ENCODE measurements at regions not wholly inside any gene's neighbourhood (a gene's known extent, or its start where the extent isn't known, plus 50 kb on each side); places are given as distances from the start of the nearest gene placed in this dataset.

- Mint-ChIP-seq H3K9me3 (no peaks in the 10 kb centered on the region), H3K27ac (no peak overlapping the region), H3K27me3 (ENCODE audit: low read depth) (peaks cover 4% of the 10 kb centered on the region), H3K4me1 (ENCODE audit: low read depth) (no peaks in the 10 kb centered on the region), H3K36me3 (ENCODE audit: low read depth) (no peaks in the 10 kb centered on the region), H3K4me3 (no peak overlapping the region)
These were observed 278.2 kb upstream of the CXXC4 start for GRCh38 chr4:104772849-104773248.

- no peak overlapping the region for H3K4me3 Mint-ChIP-seq
- H3K9me3 Mint-ChIP-seq: no peaks in the 10 kb centered on the region
These were observed 300.7 kb upstream of the CXXC4 start for GRCh38 chr4:104795264-104795939.

GRCh38 chr4:104811727-104812126 lies 317.0 kb upstream of the CXXC4 start:
- Mint-ChIP-seq H3K27ac (no peak overlapping the region), H3K9me3 (peaks cover 9% of the 10 kb centered on the region), H3K4me1 (ENCODE audit: low read depth) (no peaks in the 10 kb centered on the region), H3K27me3 (ENCODE audit: low read depth) (no peaks in the 10 kb centered on the region), H3K4me3 (no peak overlapping the region), H3K36me3 (ENCODE audit: low read depth) (no peaks in the 10 kb centered on the region)

More at GRCh38 chr4:104795264-104795939, 300.7 kb upstream of the CXXC4 start:
- no peaks in the 10 kb centered on the region for H3K36me3 Mint-ChIP-seq (ENCODE audit: low read depth)
- no peaks in the 10 kb centered on the region for H3K27me3 Mint-ChIP-seq (ENCODE audit: low read depth)
- no peak overlapping the region for H3K27ac Mint-ChIP-seq
- H3K4me1 Mint-ChIP-seq (ENCODE audit: low read depth): no peaks in the 10 kb centered on the region

DNA sequence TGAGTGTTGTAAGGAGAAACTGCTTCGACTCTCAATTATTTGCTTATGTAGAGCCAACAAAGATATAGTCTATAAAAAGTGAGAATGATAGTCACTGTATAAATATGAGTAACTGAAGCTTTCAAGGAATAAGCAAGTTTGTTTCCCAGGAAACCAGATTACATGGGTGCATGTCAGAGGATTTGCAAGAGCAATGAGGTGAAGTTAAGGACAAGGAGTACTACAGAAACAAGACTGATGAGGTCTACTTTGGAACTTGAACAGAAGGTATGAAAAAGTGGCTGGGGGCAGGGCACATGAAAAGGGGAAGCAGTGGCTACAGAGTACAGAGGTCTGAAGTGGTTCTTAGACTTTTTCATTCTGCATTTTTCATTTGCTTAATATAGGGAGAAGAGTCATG lies 321.0 kb upstream of the CXXC4 start:
- no peaks in the 10 kb centered on the region for H3K36me3 Mint-ChIP-seq (ENCODE audit: low read depth)
- H3K9me3 Mint-ChIP-seq: no peaks in the 10 kb centered on the region
- no peaks in the 10 kb centered on the region for H3K27me3 Mint-ChIP-seq (ENCODE audit: low read depth)
- H3K27ac Mint-ChIP-seq: no peak overlapping the region
- no peaks in the 10 kb centered on the region for H3K4me1 Mint-ChIP-seq (ENCODE audit: low read depth)
- H3K4me3 Mint-ChIP-seq: no peak overlapping the region

- Mint-ChIP-seq H3K4me1 (ENCODE audit: low read depth) (no peaks in the 10 kb centered on the region), H3K36me3 (ENCODE audit: low read depth) (no peaks in the 10 kb centered on the region), H3K4me3 (no peak overlapping the region), H3K9me3 (no peaks in the 10 kb centered on the region), H3K27me3 (ENCODE audit: low read depth) (no peaks in the 10 kb centered on the region), H3K27ac (no peak overlapping the region)
These were observed 323.9 kb upstream of the CXXC4 start for GRCh38 chr4:104818579-104818978.

DNA sequence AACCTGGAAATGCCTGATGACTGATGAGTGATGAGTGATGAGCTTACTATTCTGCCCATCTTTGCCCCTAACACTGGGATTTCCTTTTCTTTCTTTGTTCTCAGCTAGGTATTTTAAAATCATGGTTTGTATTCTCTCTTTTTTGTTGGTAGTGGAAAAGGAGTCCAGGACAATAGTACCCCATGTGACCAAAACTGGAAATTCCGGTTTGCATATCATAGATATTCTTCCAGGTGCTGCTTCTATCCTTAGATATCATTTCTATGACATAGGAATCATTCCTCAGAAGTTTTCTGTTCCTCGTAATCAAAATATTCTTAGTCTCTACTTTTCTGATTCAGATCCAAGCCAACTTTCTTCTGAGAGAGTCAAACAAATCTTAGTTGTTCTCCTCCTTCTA lies 320.5 kb upstream of the TET2 start:
- no peaks in the 10 kb centered on the region for H3K27me3 Mint-ChIP-seq (ENCODE audit: low read depth)
- no peaks in the 10 kb centered on the region for H3K4me1 Mint-ChIP-seq (ENCODE audit: low read depth)
- no peaks in the 10 kb centered on the region for H3K36me3 Mint-ChIP-seq (ENCODE audit: low read depth)
- H3K4me3 Mint-ChIP-seq: no peak overlapping the region
- no peaks in the 10 kb centered on the region for H3K9me3 Mint-ChIP-seq
- no peak overlapping the region for H3K27ac Mint-ChIP-seq

DNA sequence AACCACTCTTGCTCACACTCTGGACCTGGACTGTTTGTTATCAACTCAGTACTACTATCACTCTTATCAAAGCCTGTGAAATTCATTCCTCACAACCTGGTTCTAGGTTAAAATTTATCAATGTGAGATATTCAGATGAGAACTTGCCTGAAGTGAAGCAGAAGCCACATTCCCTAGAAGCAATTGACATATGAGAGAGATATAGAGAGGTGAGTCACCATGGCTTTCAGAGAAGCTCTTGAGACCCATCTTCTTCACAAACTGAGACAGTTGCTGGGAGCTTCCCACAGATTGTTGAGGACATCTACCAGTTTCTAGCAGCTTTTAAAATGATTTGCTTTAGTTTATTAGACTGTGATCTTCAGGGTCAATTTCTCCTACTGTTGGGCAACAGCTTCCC lies 316.9 kb upstream of the TET2 start:
- Mint-ChIP-seq H3K9me3 (no peaks in the 10 kb centered on the region), H3K4me3 (no peak overlapping the region), H3K4me1 (ENCODE audit: low read depth) (no peaks in the 10 kb centered on the region)

GRCh38 chr4:104848597-104849225 lies 298.0 kb upstream of the TET2 start:
- no peak overlapping the region for H3K4me3 Mint-ChIP-seq
- no peaks in the 10 kb centered on the region for H3K27me3 Mint-ChIP-seq (ENCODE audit: low read depth)
- H3K36me3 Mint-ChIP-seq (ENCODE audit: low read depth): no peaks in the 10 kb centered on the region
- H3K4me1 Mint-ChIP-seq (ENCODE audit: low read depth): no peaks in the 10 kb centered on the region
- H3K27ac Mint-ChIP-seq: no peak overlapping the region
- H3K9me3 Mint-ChIP-seq: no peaks in the 10 kb centered on the region

More for the DNA sequence above, 316.9 kb upstream of the TET2 start:
- Mint-ChIP-seq H3K27ac (no peak overlapping the region), H3K36me3 (ENCODE audit: low read depth) (no peaks in the 10 kb centered on the region), H3K27me3 (ENCODE audit: low read depth) (peaks cover 2% of the 10 kb centered on the region)

- H3K27me3 Mint-ChIP-seq (ENCODE audit: low read depth): peaks cover 13% of the 10 kb centered on the region
- H3K36me3 Mint-ChIP-seq (ENCODE audit: low read depth): no peaks in the 10 kb centered on the region
- H3K4me1 Mint-ChIP-seq (ENCODE audit: low read depth): no peaks in the 10 kb centered on the region
- no peaks in the 10 kb centered on the region for H3K9me3 Mint-ChIP-seq
- no peak overlapping the region for H3K27ac Mint-ChIP-seq
- H3K4me3 Mint-ChIP-seq: no peak overlapping the region
These were observed 287.0 kb upstream of the TET2 start for GRCh38 chr4:104859601-104860237.

DNA sequence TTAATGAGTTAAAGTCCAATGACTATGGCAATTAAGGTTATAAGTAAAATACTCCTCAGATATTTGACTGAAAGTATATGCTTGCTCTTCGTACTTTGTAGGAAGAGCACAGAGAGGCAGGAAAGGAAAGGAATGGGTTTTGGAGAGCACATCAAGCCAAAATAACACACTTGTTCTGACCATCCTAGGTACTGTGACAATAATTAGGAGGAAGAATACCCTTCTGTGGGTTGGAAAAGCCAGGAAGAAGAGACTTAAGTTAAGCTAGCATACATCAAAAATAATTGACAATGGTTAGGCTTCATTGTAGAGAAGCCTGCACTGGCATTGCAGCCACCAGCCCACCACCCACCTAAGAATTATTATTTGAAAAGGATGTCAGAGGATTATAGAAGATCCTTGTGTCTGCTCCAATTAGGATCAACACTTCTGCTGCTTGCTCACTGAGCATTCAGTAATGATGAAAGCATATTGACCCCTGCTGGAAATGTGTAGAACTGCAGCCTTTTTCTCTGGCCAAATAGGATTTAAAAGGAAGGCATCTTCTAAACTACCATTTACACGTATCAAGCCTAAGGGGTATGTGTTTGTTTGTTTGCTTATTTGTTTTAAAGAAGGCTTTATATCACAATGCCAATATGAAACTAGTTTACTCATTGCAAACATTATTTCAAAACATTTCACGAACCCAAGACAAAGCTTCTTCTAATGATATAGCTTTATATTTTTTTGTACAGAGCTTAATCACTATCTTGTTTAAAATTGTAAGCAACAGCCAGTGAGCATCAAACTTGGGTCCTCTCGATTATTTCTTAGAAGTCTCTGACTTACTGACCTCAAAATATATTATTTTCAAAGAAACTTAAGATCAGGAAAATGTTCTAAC lies 286.2 kb upstream of the TET2 start:
- H3K9me3 Mint-ChIP-seq: no peaks in the 10 kb centered on the region
- no peaks in the 10 kb centered on the region for H3K36me3 Mint-ChIP-seq (ENCODE audit: low read depth)
- H3K27me3 Mint-ChIP-seq (ENCODE audit: low read depth): peaks cover 13% of the 10 kb centered on the region
- H3K27ac Mint-ChIP-seq: no peak overlapping the region
- no peak overlapping the region for H3K4me3 Mint-ChIP-seq
- H3K4me1 Mint-ChIP-seq (ENCODE audit: low read depth): no peaks in the 10 kb centered on the region

DNA sequence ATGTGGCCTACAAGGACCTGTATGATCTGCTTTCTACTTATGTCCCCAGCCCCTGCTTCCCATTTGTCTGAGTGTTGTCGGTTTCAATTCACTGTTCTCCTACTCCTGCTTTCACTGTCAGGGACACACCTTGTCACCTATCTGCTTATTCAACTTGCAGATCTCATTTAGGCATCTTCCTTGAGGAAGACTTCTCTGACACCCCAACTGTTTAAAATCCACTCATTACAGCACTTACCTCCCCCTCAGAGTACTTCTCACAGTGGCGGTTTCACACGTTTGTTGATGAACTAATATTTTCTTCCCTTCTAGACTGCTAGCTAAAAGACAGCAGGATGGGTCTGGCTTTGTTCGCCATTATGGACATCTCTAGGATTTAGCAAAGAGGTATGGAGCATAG lies 279.9 kb upstream of the TET2 start:
- H3K27me3 Mint-ChIP-seq (ENCODE audit: low read depth): peaks cover 7% of the 10 kb centered on the region
- H3K36me3 Mint-ChIP-seq (ENCODE audit: low read depth): no peaks in the 10 kb centered on the region
- H3K4me1 Mint-ChIP-seq (ENCODE audit: low read depth): no peaks in the 10 kb centered on the region
- no peaks in the 10 kb centered on the region for H3K9me3 Mint-ChIP-seq
- H3K27ac Mint-ChIP-seq: no peak overlapping the region
- no peak overlapping the region for H3K4me3 Mint-ChIP-seq

DNA sequence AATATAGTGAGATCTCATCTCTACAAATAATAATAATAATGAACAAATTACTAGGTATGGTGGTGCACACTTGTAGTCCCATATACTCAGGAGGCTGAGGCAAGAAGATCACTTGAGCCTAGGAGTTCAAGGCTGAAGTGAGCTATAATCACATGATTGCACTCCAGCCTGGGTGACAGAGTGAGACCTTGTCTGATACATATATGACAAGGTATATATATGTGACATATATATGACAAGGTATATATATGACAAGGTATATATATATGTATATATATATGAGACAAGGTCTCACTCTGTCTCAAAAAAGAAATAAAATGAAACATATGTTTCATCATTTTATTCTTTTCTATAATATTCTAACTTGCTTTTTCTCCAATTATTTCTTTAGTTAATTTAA lies 278.1 kb upstream of the TET2 start:
- no peak overlapping the region for H3K27ac Mint-ChIP-seq
- H3K4me1 Mint-ChIP-seq (ENCODE audit: low read depth): no peaks in the 10 kb centered on the region
- H3K36me3 Mint-ChIP-seq (ENCODE audit: low read depth): no peaks in the 10 kb centered on the region
- no peak overlapping the region for H3K4me3 Mint-ChIP-seq
- no peaks in the 10 kb centered on the region for H3K9me3 Mint-ChIP-seq
- peaks cover 11% of the 10 kb centered on the region for H3K27me3 Mint-ChIP-seq (ENCODE audit: low read depth)

- H3K27ac Mint-ChIP-seq: no peak overlapping the region
- H3K4me3 Mint-ChIP-seq: no peak overlapping the region
- no peaks in the 10 kb centered on the region for H3K9me3 Mint-ChIP-seq
- H3K36me3 Mint-ChIP-seq (ENCODE audit: low read depth): no peaks in the 10 kb centered on the region
- H3K27me3 Mint-ChIP-seq (ENCODE audit: low read depth): peaks cover 11% of the 10 kb centered on the region
- no peaks in the 10 kb centered on the region for H3K4me1 Mint-ChIP-seq (ENCODE audit: low read depth)
These were observed 277.7 kb upstream of the TET2 start for GRCh38 chr4:104868958-104869357.

DNA sequence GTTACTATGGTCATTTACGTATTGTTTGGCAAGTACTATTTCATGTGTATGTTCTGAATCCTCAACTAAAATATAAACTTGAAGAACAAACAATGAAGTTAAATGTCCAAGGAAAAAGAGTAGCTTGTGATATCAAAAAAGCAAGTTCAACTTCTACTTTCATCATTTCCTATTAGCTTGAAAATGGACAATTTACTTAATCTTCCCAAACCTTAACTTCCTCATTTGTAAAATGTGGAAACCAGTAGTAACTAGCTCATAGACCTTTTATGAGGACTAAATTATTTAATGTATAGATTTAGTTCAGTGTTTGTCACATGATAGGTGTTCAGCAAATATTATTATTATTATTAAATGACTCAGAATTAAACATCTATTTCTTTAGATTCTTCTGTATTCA lies 276.8 kb upstream of the TET2 start:
- Mint-ChIP-seq H3K9me3 (no peaks in the 10 kb centered on the region), H3K27ac (no peak overlapping the region), H3K4me1 (ENCODE audit: low read depth) (no peaks in the 10 kb centered on the region), H3K4me3 (no peak overlapping the region), H3K36me3 (ENCODE audit: low read depth) (no peaks in the 10 kb centered on the region), H3K27me3 (ENCODE audit: low read depth) (peaks cover 11% of the 10 kb centered on the region)
